Stimulated activated naive CD8-positive, alpha-beta T cell treated with anti-CD3 and anti-CD28 coated beads, Interleukin-15, amount 100 ng/mL, for 72 hours (primary cell): ENCODE measurements at regions not wholly inside any gene's neighbourhood (a gene's known extent, or its start where the extent isn't known, plus 50 kb on each side); places are given as distances from the start of the nearest gene placed in this dataset.
"Not testable (repeated sequence)": the region's sequence is repeated elsewhere in the genome, so short reads cannot be mapped to it uniquely, and the experiment has no call there.

Source experiments
- ATAC-seq: fragments of 150-1000 bp; cut with Tn5 transposase; 2 replicates; pipeline ENCODE4 v1.10.0; 2021; ENCODE audit warnings: mild to moderate bottlenecking, moderate library complexity
- DNase-seq, 2 donors: peaks; one replicate each; pipeline ENCODE4 v3.0.0; 2021 to 2022
- H3K27ac Mint-ChIP-seq, 2 donors: one replicate each; pipeline ENCODE4 v1.8.0; 2022; ENCODE audit warnings: mild to moderate bottlenecking in 2 of 2, mixed read lengths in 2 of 2, moderate library complexity in 2 of 2
- H3K27me3 Mint-ChIP-seq: one replicate; pipeline ENCODE4 v1.8.0; 2022; ENCODE audit warnings: mixed read lengths
- H3K4me1 Mint-ChIP-seq: one replicate; pipeline ENCODE4 v1.8.0; 2022; ENCODE audit warnings: mild to moderate bottlenecking, mixed read lengths
- H3K4me3 Mint-ChIP-seq, 2 donors: one replicate each; pipeline ENCODE4 v1.8.0; 2022; ENCODE audit warnings: mild to moderate bottlenecking in 2 of 2, mixed read lengths in 2 of 2, moderate library complexity in 1 of 2
- H3K9me3 Mint-ChIP-seq, 2 donors: one replicate each; pipeline ENCODE4 v1.8.0; 2022; ENCODE audit warnings: mixed read lengths in 2 of 2

GRCh38 chr2:132286289-132286911, 124.6 kb upstream of the ANKRD30BL start:
- H3K27ac Mint-ChIP-seq, H3K4me3 Mint-ChIP-seq, DNase-seq, H3K4me1 Mint-ChIP-seq, ATAC-seq, H3K9me3 Mint-ChIP-seq: not testable (repeated sequence)
- H3K27me3 Mint-ChIP-seq, result peaks cover 11% of the 10 kb centered on the region

DNA sequence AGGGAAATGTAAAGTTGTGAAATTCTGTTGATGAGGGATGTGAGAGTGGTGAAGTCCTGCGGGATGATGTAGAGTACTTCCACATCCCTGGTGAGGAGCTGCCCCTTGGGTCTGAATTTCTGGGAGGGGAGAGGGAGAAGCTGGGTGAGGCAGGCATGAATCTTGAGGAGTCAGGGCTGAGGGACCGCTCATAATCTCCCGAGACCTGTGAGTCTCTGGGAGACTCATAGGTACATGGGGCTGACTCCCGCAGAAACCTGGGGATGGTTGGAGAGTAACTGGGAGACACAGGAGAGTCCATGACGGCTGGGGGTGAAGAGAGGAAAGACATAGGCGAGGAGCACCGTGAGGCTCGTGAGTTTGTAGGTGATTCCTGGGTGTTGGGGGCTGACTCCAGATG, 126.2 kb upstream of the ANKRD30BL start:
- H3K9me3 Mint-ChIP-seq, H3K4me1 Mint-ChIP-seq, H3K27ac Mint-ChIP-seq, H3K27me3 Mint-ChIP-seq, H3K4me3 Mint-ChIP-seq, DNase-seq, ATAC-seq: not testable (repeated sequence)

DNA sequence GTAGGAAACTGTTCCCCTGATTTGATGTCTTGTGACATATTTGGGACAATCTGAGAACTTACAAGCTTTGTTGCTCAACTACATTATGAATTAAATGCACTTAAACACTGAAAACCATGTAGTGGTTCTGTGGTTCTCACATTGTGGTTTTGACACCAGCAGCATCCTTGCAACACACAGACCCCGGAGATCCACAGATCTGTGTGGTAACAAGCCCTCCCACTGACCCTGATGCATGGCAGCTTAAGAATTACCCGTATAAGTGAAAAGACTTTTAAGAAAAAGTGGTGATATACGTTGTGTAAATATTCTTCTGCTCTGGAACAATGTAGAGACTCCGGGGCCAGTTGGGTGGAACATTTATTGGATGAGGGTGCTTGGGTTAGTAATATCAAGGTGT, 127.4 kb upstream of the ANKRD30BL start:
- H3K4me3 Mint-ChIP-seq, H3K27ac Mint-ChIP-seq, H3K4me1 Mint-ChIP-seq, H3K9me3 Mint-ChIP-seq, H3K27me3 Mint-ChIP-seq, ATAC-seq, DNase-seq: not testable (repeated sequence)

GRCh38 chr2:132289812-132290211, 126.8 kb upstream of the GPR39 start:
- not testable (repeated sequence) for ATAC-seq, DNase-seq, H3K27ac Mint-ChIP-seq

DNA sequence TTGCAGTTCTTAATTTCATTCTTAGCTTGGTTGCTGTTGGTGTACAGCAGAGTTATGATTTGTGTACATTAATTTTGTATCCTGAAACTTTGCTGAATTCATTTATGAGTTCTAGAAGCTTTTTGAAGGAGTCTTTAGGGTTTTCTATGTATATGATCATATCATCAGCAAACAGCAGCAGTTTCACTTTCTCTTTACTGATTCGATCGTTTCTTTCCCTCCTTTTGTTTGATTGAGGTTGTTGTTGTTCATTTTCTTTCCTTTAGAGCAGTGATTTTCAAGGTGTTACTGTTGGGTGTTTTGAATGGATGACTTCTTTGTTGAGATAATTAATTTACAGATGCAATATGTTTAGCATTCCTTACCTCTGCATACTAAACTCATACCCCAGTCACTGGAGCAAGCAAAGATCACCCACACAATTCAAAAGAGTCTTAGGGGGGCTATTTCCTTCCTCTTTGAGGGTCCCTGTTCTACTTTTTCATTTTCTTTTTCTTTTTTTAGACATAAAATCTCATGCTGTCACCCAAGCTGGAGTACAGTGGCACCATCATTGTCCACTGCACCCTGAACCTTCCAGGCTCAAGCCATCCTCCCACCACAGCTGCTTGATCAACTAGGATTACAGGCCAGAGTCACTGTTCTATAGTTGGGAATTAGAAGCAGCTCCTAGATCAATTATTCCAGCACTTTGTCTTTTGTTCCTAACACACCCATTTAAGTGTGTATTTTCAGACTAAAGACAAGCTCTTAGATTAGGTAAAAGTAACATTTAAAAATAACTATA, 115.8 kb upstream of the GPR39 start:
- H3K27ac Mint-ChIP-seq, result peak overlapping the region; percentile 34 to 90
- H3K9me3 Mint-ChIP-seq, ATAC-seq, DNase-seq, H3K4me1 Mint-ChIP-seq: not testable (repeated sequence)
- H3K27me3 Mint-ChIP-seq, result peaks cover 22% of the 10 kb centered on the region
- peak overlapping the region; percentile 71 to 75 for H3K4me3 Mint-ChIP-seq

More at GRCh38 chr2:132289812-132290211, 126.8 kb upstream of the GPR39 start:
- not testable (repeated sequence) for H3K9me3 Mint-ChIP-seq, H3K4me3 Mint-ChIP-seq, H3K4me1 Mint-ChIP-seq, H3K27me3 Mint-ChIP-seq

DNA sequence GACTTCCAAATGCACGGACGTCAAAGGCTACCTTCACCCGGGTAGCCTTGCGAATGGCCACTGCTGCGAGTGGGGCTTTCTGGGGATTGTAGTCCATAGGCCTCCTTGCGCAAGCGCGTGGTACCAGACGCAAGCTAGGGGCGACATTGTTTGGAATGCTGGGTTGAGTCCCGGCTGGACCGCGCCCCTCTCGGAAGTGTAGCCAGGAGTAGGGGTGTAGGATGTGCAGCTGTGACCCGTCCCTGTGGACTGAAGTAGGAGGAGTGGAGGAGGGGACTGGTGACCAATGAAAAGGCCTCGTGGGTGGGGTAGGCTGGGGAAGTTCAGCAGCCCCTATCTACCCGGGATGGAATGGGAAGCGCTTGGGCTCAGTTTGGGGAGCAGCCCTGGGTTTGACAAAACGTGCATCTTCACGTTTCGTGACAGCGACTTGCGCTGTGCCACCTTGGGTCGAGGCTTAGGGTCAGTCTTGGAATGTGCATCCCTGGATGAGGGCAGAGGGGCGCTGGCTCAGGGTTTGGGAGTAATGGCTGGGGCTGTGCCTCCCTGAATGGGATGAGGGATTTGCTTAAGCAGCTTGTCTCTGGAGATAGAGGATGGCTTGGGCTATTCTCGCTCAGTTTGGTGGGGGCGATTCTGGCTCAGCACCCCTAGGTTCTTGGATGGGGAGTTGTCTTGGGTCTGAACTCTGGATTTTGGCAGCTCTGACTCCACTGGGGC, 111.8 kb upstream of the GPR39 start:
- not testable (repeated sequence) for H3K4me1 Mint-ChIP-seq, H3K27ac Mint-ChIP-seq, H3K9me3 Mint-ChIP-seq, DNase-seq, ATAC-seq
- Mint-ChIP-seq H3K27me3 (peaks cover 18% of the 10 kb centered on the region), H3K4me3 (peak overlapping the region in 1 of 2 donors; percentile 36)

GRCh38 chr2:132307613-132308198, 108.9 kb upstream of the GPR39 start:
- DNase-seq, ATAC-seq, H3K27ac Mint-ChIP-seq, H3K9me3 Mint-ChIP-seq, H3K4me3 Mint-ChIP-seq, H3K4me1 Mint-ChIP-seq: not testable (repeated sequence)
- peaks cover 18% of the 10 kb centered on the region for H3K27me3 Mint-ChIP-seq

DNA sequence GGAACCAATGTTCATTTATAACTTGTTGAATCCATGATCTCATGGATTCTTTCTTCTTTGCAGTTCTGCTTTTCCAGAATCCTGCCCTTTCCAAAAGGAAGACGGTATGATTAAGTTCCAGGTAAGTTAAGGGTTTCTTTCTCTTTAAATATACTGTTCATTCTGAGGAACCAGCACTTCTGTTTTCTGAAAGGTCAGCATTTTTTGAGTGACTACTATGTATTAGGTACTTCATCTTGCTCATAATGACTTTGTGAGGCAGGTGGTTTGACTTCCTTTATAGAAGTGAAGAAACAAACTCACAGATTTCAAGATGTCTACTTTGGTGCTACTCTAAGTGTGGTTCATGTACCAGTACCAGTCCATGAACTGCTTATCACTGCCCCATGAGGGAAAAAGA, 107.4 kb upstream of the GPR39 start:
- H3K27ac Mint-ChIP-seq, H3K9me3 Mint-ChIP-seq, H3K4me3 Mint-ChIP-seq, DNase-seq, ATAC-seq, H3K4me1 Mint-ChIP-seq: not testable (repeated sequence)
- H3K27me3 Mint-ChIP-seq, result peaks cover 17% of the 10 kb centered on the region

DNA sequence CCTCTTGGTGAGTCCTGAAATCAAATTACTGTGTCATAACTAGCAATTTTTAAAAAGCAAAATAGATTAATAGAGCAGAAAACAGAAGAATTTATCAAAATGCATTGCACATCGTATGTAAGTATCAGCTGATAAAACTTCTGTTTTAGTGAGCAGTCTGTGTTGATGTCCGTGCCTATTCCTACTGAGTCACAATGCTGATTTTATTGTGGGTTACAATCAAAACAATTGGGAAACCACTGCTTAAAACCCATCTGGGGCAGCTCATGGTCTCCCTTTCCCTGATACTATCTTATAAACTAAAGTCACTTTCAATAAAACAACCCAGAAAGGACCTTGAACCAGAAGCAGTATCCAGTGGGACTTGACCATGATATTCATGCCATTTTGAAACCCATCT, 101.1 kb upstream of the GPR39 start:
- not testable (repeated sequence) for H3K27me3 Mint-ChIP-seq, H3K4me1 Mint-ChIP-seq, H3K4me3 Mint-ChIP-seq, ATAC-seq, DNase-seq, H3K9me3 Mint-ChIP-seq, H3K27ac Mint-ChIP-seq

DNA sequence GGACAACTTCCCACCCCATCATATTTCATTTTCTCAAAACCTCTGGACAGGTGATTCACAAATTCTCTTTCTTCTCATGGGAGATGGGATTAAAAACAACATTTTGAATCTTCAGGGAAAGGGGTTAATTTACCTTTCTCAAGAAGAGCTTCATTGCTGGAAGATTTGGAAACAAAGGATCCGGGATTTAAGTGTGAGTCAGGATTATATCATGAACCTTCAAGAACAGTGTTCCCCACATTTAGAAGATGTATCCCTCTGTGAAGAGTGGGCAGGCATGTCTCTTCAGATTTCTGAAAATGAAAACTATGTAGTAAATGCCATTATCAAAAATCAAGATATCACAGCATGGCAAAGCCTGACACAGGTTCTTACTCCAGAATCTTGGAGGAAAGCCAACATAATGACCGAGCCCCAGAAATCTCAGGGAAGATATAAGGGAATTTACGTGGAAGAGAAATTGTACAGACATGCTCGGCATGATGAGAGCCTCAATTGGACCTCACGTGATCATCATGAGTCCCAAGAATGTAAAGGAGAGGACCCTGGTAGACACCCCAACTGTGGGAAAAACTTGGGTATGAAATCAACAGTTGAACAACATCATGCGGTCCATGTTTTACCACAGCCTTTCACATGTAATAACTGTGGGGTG, 99.5 kb upstream of the GPR39 start:
- H3K27ac Mint-ChIP-seq, H3K4me1 Mint-ChIP-seq, DNase-seq: not testable (repeated sequence)

GRCh38 chr2:132318481-132318880, 98.1 kb upstream of the GPR39 start:
- H3K4me1 Mint-ChIP-seq, H3K4me3 Mint-ChIP-seq, H3K27me3 Mint-ChIP-seq, H3K27ac Mint-ChIP-seq, ATAC-seq, DNase-seq, H3K9me3 Mint-ChIP-seq: not testable (repeated sequence)

More for the DNA sequence above, 99.5 kb upstream of the GPR39 start:
- H3K27me3 Mint-ChIP-seq, H3K4me3 Mint-ChIP-seq, H3K9me3 Mint-ChIP-seq, ATAC-seq: not testable (repeated sequence)

GRCh38 chr2:132324005-132324404, 92.6 kb upstream of the GPR39 start:
- not testable (repeated sequence) for ATAC-seq, H3K4me3 Mint-ChIP-seq, H3K27ac Mint-ChIP-seq, H3K9me3 Mint-ChIP-seq, H3K27me3 Mint-ChIP-seq, DNase-seq, H3K4me1 Mint-ChIP-seq

- not testable (repeated sequence) for H3K9me3 Mint-ChIP-seq, DNase-seq, H3K4me3 Mint-ChIP-seq, H3K4me1 Mint-ChIP-seq, ATAC-seq, H3K27me3 Mint-ChIP-seq, H3K27ac Mint-ChIP-seq
Measured at GRCh38 chr2:132332345-132333033, 84.1 kb upstream of the GPR39 start.

GRCh38 chr2:132337135-132337534, 79.5 kb upstream of the GPR39 start:
- not testable (repeated sequence) for H3K4me1 Mint-ChIP-seq, ATAC-seq, H3K9me3 Mint-ChIP-seq, H3K27me3 Mint-ChIP-seq, DNase-seq, H3K4me3 Mint-ChIP-seq, H3K27ac Mint-ChIP-seq

DNA sequence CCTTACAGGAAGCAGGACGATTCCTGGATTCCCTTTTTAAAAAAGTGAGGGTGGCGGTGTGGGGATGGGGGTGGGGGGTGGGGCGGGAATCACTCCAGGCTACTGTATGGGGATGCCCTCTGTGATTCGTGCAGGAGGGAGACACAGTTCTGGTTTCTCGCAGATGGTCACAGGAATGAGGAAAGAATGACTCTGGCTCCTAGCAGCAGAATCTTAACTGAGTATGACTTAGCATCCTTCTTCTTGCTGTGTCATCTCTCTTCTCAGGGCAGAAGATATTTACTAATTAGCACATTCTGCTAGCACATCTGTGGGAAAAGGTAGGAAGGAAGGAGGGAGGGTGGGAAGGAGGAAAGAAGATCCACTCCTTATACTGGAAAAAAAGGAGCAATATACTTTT, 78.8 kb upstream of the GPR39 start:
- not testable (repeated sequence) for H3K4me3 Mint-ChIP-seq, ATAC-seq, DNase-seq, H3K27me3 Mint-ChIP-seq, H3K27ac Mint-ChIP-seq, H3K4me1 Mint-ChIP-seq, H3K9me3 Mint-ChIP-seq
